Heart right ventricle (tissue), 16 donors: ENCODE measurements at regions not wholly inside any gene's neighbourhood (a gene's known extent, or its start where the extent isn't known, plus 50 kb on each side); places are given as distances from the start of the nearest gene placed in this dataset.
A peak's percentile ranks its signal among the peaks of the same experiment; 100 is the strongest.

ENCODE experiments used
- ATAC-seq, 8 donors: fragments of 200-7000 bp; cut with Tn5 transposase; one replicate each; pipeline ENCODE4 v1.9.1; 2020; ENCODE audit warnings: mild to moderate bottlenecking in 8 of 8, moderate library complexity in 8 of 8, moderate number of reproducible peaks in 1 of 8
- DNase-seq, 2 donors: peaks; one replicate each; pipeline ENCODE4 v3.0.0-alpha.2; 2020
- H3K27ac ChIP-seq, 10 donors: fragments of 200-600 bp; sonication (generic) in 2 of 10; one replicate each; pipeline versions ENCODE4 v1.5.0 to v1.8.0; 2020 to 2022; ENCODE audit warnings: mild to moderate bottlenecking in 3 of 10
- H3K27me3 ChIP-seq, 7 donors: fragments of 200-600 bp; one replicate each; pipeline ENCODE4 v1.8.0; 2021 to 2022; ENCODE audit warnings: mild to moderate bottlenecking in 2 of 7
- H3K36me3 ChIP-seq, 9 donors: fragments of 200-600 bp; sonication (generic) in 1 of 9; one replicate each; pipeline versions ENCODE4 v1.5.0 to v1.8.0; 2020 to 2022; ENCODE audit warnings: mild to moderate bottlenecking in 2 of 9
- H3K4me1 ChIP-seq, 9 donors: fragments of 200-600 bp; sonication (generic) in 1 of 9; one replicate each; pipeline versions ENCODE4 v1.5.0 to v1.8.0; 2020 to 2022; ENCODE audit warnings: mild to moderate bottlenecking in 4 of 9
- H3K4me3 ChIP-seq, 10 donors: fragments of 200-600 bp; sonication (generic) in 2 of 10; one replicate each; pipeline versions ENCODE4 v1.5.0 to v1.8.0; 2020 to 2022; ENCODE audit warnings: mild to moderate bottlenecking in 7 of 10, moderate library complexity in 2 of 10
- H3K9me3 ChIP-seq, 11 donors: fragments of 200-600 bp in 10 of 11; sonication (generic) in 2 of 11; one replicate each; pipeline versions ENCODE4 v1.5.0 to v1.8.0; 2013 to 2022; ENCODE audit warnings: mild to moderate bottlenecking in 2 of 11, control low read depth in 1 of 11, moderate library complexity in 1 of 11
- CTCF ChIP-seq, 9 donors: fragments of 200-600 bp; sonication (generic) in 2 of 9; IDR thresholded peaks; one replicate each; pipeline versions ENCODE4 v1.5.0 to v1.8.0; 2021 to 2022; ENCODE audit warnings: antibody characterized with exemption in 9 of 9, mild to moderate bottlenecking in 5 of 9, moderate library complexity in 1 of 9
- WGBS, 2 donors: extraction: QIAGEN DNeasy Blood & Tissue Kit; methylation state at CpG; one replicate each; pipeline ENCODE4 v1.1.7; 2013; ENCODE audit warnings: inconsistent platforms in 1 of 2; 5-methylcytosine and 5-hydroxymethylcytosine counted together
- intact Hi-C, 10 donors: fragments of 100-400 bp; cut with DNase I; formaldehyde crosslinking; loops; one replicate each; pipeline versions ENCODE4 v1.11.1 to v1.14.2; 2022
- donor health status: Arrhythmogenic right ventricular cardiomyopathy.
- donor health status: ischemic (EF 13 %, LVEDD 7.1; RV severe dilation, severe dysfunction).
- donor health status: healthy with polysubstance abuse.
- donor health status: DM: no; HTN: yes; CAD: no.
- donor health status: DM: no; HTN: no; CAD: no.
- donor health status: ischemic (EF 25% LVEDD 6.9; RV normal size, moderate dysfunction).
- donor health status: ischemic (EF 25% LVEDD 5.7; RV mildly dilated, moderate dysfunction).
- donor health status: healthy.
- donor health status: DM: yes; HTN: yes; CAD: no.
- donor health status: Ischemic cardiomyopathy.
- donor health status: ischemic (EF 35%, LVEDD 5.7; RV mildly dilated, moderate dysfunction).
- donor health status: nonischemic (EF 11% LVEDD 7.7; RV severe dilation, severe dysfunction).
- donor health status: DM: yes; HTN: yes; CAD: no.
- donor health status: PGD.
- donor health status: ischemic (EF 29% LVEDD 5.4; RV normal size, mild dysfunction).
- donor health status: nonischemic (EF 23%, LVEDD 6.1; RV moderate dilation, normal function).

DNA sequence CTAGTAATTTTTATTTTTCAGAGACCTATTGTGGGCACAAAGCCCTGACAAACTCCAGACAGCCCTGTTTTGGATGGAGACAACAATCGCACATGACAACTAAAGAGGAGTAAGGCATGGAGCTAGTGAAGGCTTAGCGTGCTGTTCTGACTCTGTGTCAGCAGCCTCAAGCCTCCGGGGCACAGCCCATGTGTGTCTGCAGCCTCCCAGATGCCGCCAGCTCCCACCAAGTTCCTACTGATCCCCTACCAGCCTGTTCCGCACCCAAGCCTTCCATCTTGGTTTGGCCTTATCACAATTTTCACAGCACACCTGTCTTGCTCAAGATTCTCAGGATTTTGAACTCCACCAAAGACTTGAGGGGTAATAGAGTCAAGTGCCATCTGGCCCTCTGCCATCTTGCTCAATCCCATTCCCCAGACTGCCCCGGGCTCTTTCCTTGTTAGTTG is 70.3 kb upstream of the SH3PXD2B start:
- no peak overlapping the region for H3K4me3 ChIP-seq
- ATAC-seq (no peak), DNase-seq (no peak)
- no peak overlapping the region for H3K27ac ChIP-seq
- intact Hi-C loops, result no loop called here
- peaks cover 0 to 32% (median 14%) of the 10 kb centered on the region in 11 donors for H3K9me3 ChIP-seq
- WGBS, 2 donors, result 71 to 76% methylated on average over 6 of the region's 6 CpGs
- no peaks in the 10 kb centered on the region for H3K36me3 ChIP-seq
- H3K27me3 ChIP-seq, result no peaks in the 10 kb centered on the region
- no peak for TF ChIP-seq CTCF (IDR thresholded peaks at IDR 0.05)
- H3K4me1 ChIP-seq, result peaks cover 0 to 28% (median 9%) of the 10 kb centered on the region in 9 donors

DNA sequence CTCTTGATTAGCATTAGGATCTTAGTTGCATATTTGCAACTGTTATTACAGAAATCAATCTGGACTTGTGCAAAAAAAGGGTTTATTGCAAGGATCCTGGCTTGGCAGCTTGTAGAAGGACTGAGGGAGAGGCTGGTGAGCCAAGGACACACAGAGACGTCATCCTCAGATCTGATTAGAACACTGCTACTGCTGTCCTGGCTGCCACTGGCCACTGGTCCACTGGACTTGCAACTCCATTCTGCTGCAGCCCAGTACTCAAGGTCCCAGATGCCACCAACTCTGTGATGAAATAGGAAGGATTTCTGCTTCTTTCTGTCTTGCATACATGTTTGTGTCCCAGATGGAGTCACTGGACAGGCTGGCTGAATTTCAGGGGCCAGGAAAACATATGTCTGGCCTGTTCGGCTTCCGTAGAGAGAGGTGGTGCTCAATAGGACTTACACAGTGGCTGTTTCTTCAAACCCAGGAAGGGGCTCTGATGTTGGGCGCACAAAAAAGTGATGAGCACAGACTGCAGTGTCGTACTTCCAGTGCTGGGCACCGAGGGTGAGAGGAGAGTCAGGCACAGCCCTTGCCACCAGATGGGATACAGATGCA is 68.9 kb upstream of the SH3PXD2B start:
- H3K9me3 ChIP-seq, result peaks cover 0 to 43% (median 16%) of the 10 kb centered on the region in 11 donors
- DNase-seq (no peak), ATAC-seq (peak in 1 of 8 donors; percentile 57)
- no peak overlapping the region for H3K27ac ChIP-seq
- 87 to 90% methylated on average over 6 of the region's 6 CpGs for WGBS, 2 donors
- H3K4me1 ChIP-seq, result peaks cover 0 to 18% (median 9%) of the 10 kb centered on the region in 9 donors
- H3K27me3 ChIP-seq, result no peaks in the 10 kb centered on the region
- no peak for TF ChIP-seq CTCF (IDR thresholded peaks at IDR 0.05)
- H3K36me3 ChIP-seq, result no peaks in the 10 kb centered on the region
- intact Hi-C loops, result no loop called here
- no peak overlapping the region for H3K4me3 ChIP-seq

DNA sequence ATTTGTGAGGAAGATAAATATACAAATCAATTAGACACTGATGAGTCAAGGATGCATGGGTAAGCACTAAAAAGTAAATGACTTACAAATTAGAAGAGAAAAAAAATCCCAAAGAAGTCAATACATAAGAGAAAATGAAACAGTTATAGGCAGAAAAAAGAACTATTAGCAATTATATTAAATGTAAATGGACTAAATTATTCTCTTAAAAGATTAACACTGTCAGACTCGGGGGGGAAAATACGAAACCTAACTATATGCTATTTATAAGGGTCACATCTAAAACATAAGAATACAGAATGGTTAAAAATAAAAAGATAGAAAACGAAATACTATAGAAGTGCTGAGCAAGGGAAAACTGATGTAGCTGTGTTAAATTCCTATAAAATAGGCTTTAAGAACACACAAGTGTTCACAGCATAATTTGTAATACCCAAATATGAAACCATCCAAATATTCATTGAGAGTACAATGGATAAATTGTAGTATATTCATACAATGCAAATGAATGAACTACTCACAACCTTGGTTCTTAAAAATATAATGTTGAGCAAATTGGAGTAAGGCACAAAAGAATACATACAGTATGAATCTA is 67.1 kb upstream of the SH3PXD2B start:
- DNase-seq, result no peak
- 84 to 93% methylated on average over 3 of the region's 3 CpGs for WGBS, 2 donors
- no peak for ATAC-seq
- intact Hi-C loops, result no loop called here
- Histone ChIP-seq H3K27me3 (no peaks in the 10 kb centered on the region), H3K27ac (no peak overlapping the region), H3K9me3 (peaks cover 0 to 49% (median 16%) of the 10 kb centered on the region in 11 donors), H3K4me1 (peaks cover 0 to under 1% (median 0%) of the 10 kb centered on the region in 9 donors), H3K36me3 (no peaks in the 10 kb centered on the region), H3K4me3 (no peak overlapping the region)
- TF ChIP-seq CTCF (IDR thresholded peaks at IDR 0.05), result no peak

DNA sequence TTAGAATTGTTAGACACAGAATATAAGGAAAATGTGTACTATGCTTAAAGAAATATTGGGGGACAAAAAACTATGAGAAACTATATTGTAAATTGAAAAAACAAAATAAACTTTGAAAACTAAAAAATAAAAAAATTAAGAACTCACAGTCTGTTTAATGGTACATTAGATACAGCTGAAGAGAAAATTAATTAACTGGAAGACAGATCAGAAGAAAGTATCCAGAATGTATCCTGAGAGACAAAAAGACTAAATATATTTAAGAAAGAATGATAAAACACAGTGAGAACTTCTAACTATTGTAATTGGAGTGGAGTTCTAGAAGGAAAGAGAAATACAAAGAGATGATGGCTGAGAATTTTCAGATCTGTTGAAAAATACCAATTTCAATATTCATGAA is 57.6 kb upstream of the SH3PXD2B start:
- ATAC-seq, result no peak
- DNase-seq, result no peak
- peaks cover 0 to 28% (median 13%) of the 10 kb centered on the region in 9 donors for H3K4me1 ChIP-seq
- H3K9me3 ChIP-seq, result peaks cover 0 to 32% (median 19%) of the 10 kb centered on the region in 11 donors
- H3K4me3 ChIP-seq, result no peak overlapping the region
- H3K27ac ChIP-seq, result no peak overlapping the region
- H3K36me3 ChIP-seq, result no peaks in the 10 kb centered on the region
- TF ChIP-seq CTCF (IDR thresholded peaks at IDR 0.05), result no peak
- H3K27me3 ChIP-seq, result no peaks in the 10 kb centered on the region
- intact Hi-C loops, result loop anchor here in 1 of 10 donors (2.0 kb wide), 1 partner anchor 15 kb away; no protein-coding TSS in a partner anchor
